PC-3 (cell line): ENCODE measurements at regions not wholly inside any gene's neighbourhood (a gene's known extent, or its start where the extent isn't known, plus 50 kb on each side); places are given as distances from the start of the nearest gene placed in this dataset.

Source experiments
- ATAC-seq: fragments of 200-7000 bp; cut with Tn5 transposase; 2 replicates; pipeline ENCODE4 v1.9.1; 2020; ENCODE audit warnings: mild to moderate bottlenecking, moderate library complexity
- BruUV-seq: library from RNA; stranded (reverse); fragments of 400-500 nt; replicated peaks from 2 replicates; lab custom pipeline; 2021; lab: Mats Ljungman, UMichigan
- CTCF ChIA-PET: fragments of 300-600 bp; sonication (Branson Sonifier 250); formaldehyde crosslinking; loops from one replicate; lab custom pipeline; 2022; ENCODE audit warnings: antibody characterized with exemption; lab: Charles Lee
- POLR2A ChIA-PET: fragments of 300-600 bp; sonication (Branson Sonifier 250); formaldehyde crosslinking; loops from one replicate; lab custom pipeline; 2022; ENCODE audit warnings: antibody characterized with exemption; ENCODE audit not compliant: unreplicated experiment; lab: Charles Lee
- DNase-seq: peaks from one replicate; pipeline ENCODE4 v3.0.0-alpha.2; 2015
- H2AFZ ChIP-seq: fragments of 300-600 bp; sonication (generic); 2 replicates; pipeline ENCODE4 v1.6.0; 2016; ENCODE audit warnings: antibody characterized with exemption, low read length
- H3F3A ChIP-seq: fragments of 300-600 bp; sonication (generic); one replicate; pipeline ENCODE4 v1.6.0; 2017; ENCODE audit warnings: antibody characterized with exemption, low read length, control low read depth, mild to moderate bottlenecking; ENCODE audit not compliant: unreplicated experiment
- H3K27ac ChIP-seq: fragments of 300-600 bp; sonication (generic); 2 replicates; pipeline ENCODE4 v1.5.1; 2016; ENCODE audit warnings: mild to moderate bottlenecking, low read length
- H3K27me3 ChIP-seq: fragments of 300-600 bp; sonication (generic); 2 replicates; pipeline ENCODE4 v1.6.1; 2016; ENCODE audit warnings: low read length, mixed read lengths
- H3K36me3 ChIP-seq: fragments of 300-600 bp; sonication (generic); 2 replicates; pipeline ENCODE4 v1.6.1; 2016; ENCODE audit warnings: low read depth, mixed run types, low read length, mixed read lengths
- H3K4me1 ChIP-seq: fragments of 300-600 bp; sonication (generic); 2 replicates; pipeline ENCODE4 v1.5.1; 2016; ENCODE audit warnings: low read length; ENCODE audit not compliant: insufficient read depth
- H3K4me2 ChIP-seq: fragments of 300-600 bp; sonication (generic); 2 replicates; pipeline ENCODE4 v1.6.0; 2016; ENCODE audit warnings: low read length
- H3K4me3 ChIP-seq: fragments of 300-600 bp; sonication (generic); 2 replicates; pipeline ENCODE4 v1.5.1; 2016; ENCODE audit warnings: mild to moderate bottlenecking, low read length, mixed read lengths
- H3K79me2 ChIP-seq: fragments of 300-600 bp; sonication (generic); 2 replicates; pipeline ENCODE4 v1.6.1; 2017; ENCODE audit warnings: low read length, mixed read lengths
- H3K9ac ChIP-seq: fragments of 300-600 bp; sonication (generic); 2 replicates; pipeline ENCODE4 v1.6.0; 2016; ENCODE audit warnings: mild to moderate bottlenecking, low read length
- H3K9me2 ChIP-seq: fragments of 300-600 bp; sonication (generic); replicated peaks from 2 replicates; pipeline ENCODE4 v1.6.1; 2016; ENCODE audit warnings: mixed run types, low read length, mixed read lengths
- H3K9me3 ChIP-seq: fragments of 300-600 bp; sonication (generic); 2 replicates; pipeline ENCODE4 v1.6.1; 2016; ENCODE audit warnings: low read length, mixed read lengths
- H4K20me1 ChIP-seq: fragments of 300-600 bp; sonication (generic); 2 replicates; pipeline ENCODE4 v1.6.1; 2016; ENCODE audit warnings: low read length, mixed read lengths
- CTCF ChIP-seq: fragments of 300-600 bp; sonication (generic); conservative IDR thresholded peaks from 2 replicates; pipeline ENCODE4 v1.5.1; 2017; ENCODE audit warnings: antibody characterized with exemption, low read depth, mild to moderate bottlenecking, low read length
- EZH2 ChIP-seq: fragments of 300-600 bp; sonication (generic); IDR thresholded peaks from one replicate; pipeline ENCODE4 v1.6.1; 2017; ENCODE audit warnings: antibody characterized with exemption, mild to moderate bottlenecking, low read length; ENCODE audit not compliant: unreplicated experiment
- EZH2phosphoT487 ChIP-seq: fragments of 300-600 bp; sonication (generic); IDR thresholded peaks from 2 replicates; pipeline ENCODE4 v1.6.1; 2018; ENCODE audit warnings: mild to moderate bottlenecking, antibody characterized with exemption, low read length, borderline replicate concordance
- intact Hi-C: fragments of 100-400 bp; cut with micrococcal nuclease; formaldehyde crosslinking; loops from 2 replicates; pipeline ENCODE4 v1.9.0; 2023

DNA sequence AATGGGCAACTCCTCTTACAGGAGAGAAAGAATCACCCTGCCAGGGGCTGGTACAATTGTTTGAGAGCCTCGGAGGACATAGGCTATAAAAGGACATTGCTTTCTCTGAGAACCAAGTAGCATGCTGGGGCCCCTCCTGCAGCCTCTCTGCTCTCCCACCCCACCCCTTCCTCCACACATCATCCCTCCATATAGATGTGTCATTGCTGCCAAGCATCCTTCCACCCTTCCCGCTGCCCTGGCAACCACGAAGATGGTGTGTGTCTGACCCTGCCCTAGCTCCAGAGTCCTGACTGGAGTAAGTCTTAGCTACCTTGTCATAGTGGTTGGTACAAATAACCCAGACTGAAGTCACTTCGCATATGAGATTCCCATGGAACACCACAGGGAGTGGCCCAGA, 129.7 kb downstream of the SNX5 start:
- no peaks in the 10 kb centered on the region for H3K9me2 ChIP-seq
- DNase-seq = no peak
- no TSS peak for BruUV-seq
- H3K9me3 ChIP-seq = no peaks in the 10 kb centered on the region
- H3F3A ChIP-seq = peaks cover 11% of the 10 kb centered on the region
- no peak overlapping the region for H3K4me2 ChIP-seq
- no peaks in the 10 kb centered on the region for H3K27me3 ChIP-seq
- H3K9ac ChIP-seq = no peak overlapping the region
- H2AFZ ChIP-seq = no peak overlapping the region
- no peaks in the 10 kb centered on the region for H4K20me1 ChIP-seq
- H3K4me1 ChIP-seq = peaks cover 33% of the 10 kb centered on the region
- no peak for ATAC-seq
- H3K36me3 ChIP-seq = no peaks in the 10 kb centered on the region
- ChIA-PET POLR2A (interaction anchor here (0.5 kb wide), 1 partner anchor 154 kb away, joined by 3 read pairs; no protein-coding TSS in a partner anchor), CTCF (no interaction called here)
- H3K27ac ChIP-seq = no peak overlapping the region
- no peak overlapping the region for H3K4me3 ChIP-seq
- TF ChIP-seq EZH2phosphoT487 = no peak
- TF ChIP-seq CTCF = no peak
- TF ChIP-seq EZH2 = no peak
- intact Hi-C loops = no loop called here
- H3K79me2 ChIP-seq = no peaks in the 10 kb centered on the region

- Histone ChIP-seq H3K27ac (no peak overlapping the region), H3K4me3 (no peak overlapping the region), H3K9me3 (no peaks in the 10 kb centered on the region), H3K4me1 (peaks cover 29% of the 10 kb centered on the region), H3K27me3 (no peaks in the 10 kb centered on the region), H3K36me3 (no peaks in the 10 kb centered on the region), H3K79me2 (no peaks in the 10 kb centered on the region), H3F3A (peaks cover 8% of the 10 kb centered on the region), H3K9ac (no peak overlapping the region), H2AFZ (no peak overlapping the region), H3K9me2 (no peaks in the 10 kb centered on the region), H4K20me1 (no peaks in the 10 kb centered on the region), H3K4me2 (no peak overlapping the region)
- BruUV-seq = no TSS peak
- intact Hi-C loops = no loop called here
- TF ChIP-seq EZH2phosphoT487 (no peak), EZH2 (no peak), CTCF (no peak)
- no peak for DNase-seq
- ATAC-seq = no peak
- ChIA-PET CTCF (no interaction called here), POLR2A (no interaction called here)
Observed at GRCh38 chr20:17837179-17837578, 131.4 kb downstream of the SNX5 start.

DNA sequence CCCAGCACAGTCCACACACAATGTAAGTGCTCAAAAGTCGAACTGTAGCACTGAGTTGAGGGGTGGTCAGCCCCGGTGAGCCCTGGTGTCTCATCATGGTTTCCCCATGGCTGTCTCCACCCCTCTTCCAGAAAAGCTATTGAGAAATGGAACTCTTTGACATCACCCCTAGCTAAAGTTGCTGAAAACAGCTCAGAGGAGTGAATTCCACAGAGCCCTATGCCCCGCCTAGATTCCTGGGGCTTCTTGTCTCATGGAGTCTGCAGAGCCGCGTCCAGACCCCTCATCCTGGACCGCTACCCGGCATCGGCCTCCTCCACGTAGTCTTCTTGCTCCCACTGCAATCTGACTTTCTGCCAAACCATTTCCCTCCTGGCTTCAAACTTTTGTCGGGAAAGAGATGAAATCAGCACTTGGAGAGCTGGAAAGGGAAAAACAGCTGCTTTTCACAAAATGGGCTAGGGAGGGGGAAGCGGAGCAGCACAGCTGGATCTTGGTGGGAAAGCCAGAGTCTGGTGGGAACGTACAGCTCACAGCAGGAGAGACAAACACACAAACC, 132.2 kb downstream of the SNX5 start:
- Histone ChIP-seq H3K4me2 (no peak overlapping the region), H3F3A (peaks cover 8% of the 10 kb centered on the region), H3K4me3 (no peak overlapping the region), H3K36me3 (no peaks in the 10 kb centered on the region), H3K9me3 (no peaks in the 10 kb centered on the region), H3K4me1 (peaks cover 28% of the 10 kb centered on the region), H2AFZ (no peak overlapping the region), H3K27ac (no peak overlapping the region), H4K20me1 (no peaks in the 10 kb centered on the region), H3K9me2 (no peaks in the 10 kb centered on the region), H3K79me2 (no peaks in the 10 kb centered on the region), H3K9ac (no peak overlapping the region), H3K27me3 (no peaks in the 10 kb centered on the region)
- ChIA-PET CTCF (no interaction called here), POLR2A (no interaction called here)
- TF ChIP-seq CTCF (no peak), EZH2phosphoT487 (no peak), EZH2 (no peak)
- intact Hi-C loops = no loop called here
- no peak for DNase-seq
- ATAC-seq = no peak
- no TSS peak for BruUV-seq
